Stomach (tissue), 4 donors: ENCODE measurements at regions not wholly inside any gene's neighbourhood (a gene's known extent, or its start where the extent isn't known, plus 50 kb on each side); places are given as distances from the start of the nearest gene placed in this dataset.

Source experiments
- CTCF ChIP-seq, 7 experiments: fragments of 450-650 bp in 4 of 7; fragments of 200-600 bp in 3 of 7; sonication (generic) in 3 of 7; IDR thresholded peaks; one replicate each; pipeline ENCODE4 v1.5.1; 2016 to 2019; ENCODE audit warnings: antibody characterized with exemption in 7 of 7, control low read depth in 2 of 7, mild to moderate bottlenecking in 1 of 7
- POLR2AphosphoS5 ChIP-seq, 3 donors: sonication (generic); formaldehyde crosslinking; IDR thresholded peaks; one replicate each; pipeline ENCODE4 v1.6.1; 2016; ENCODE audit warnings: antibody characterized with exemption in 3 of 3

- TF ChIP-seq POLR2AphosphoS5 (IDR thresholded peaks at IDR 0.05) (no peak), CTCF (IDR thresholded peaks at IDR 0.05) (no peak)
Measured at GRCh38 chr2:16182841-16183240, 242.5 kb downstream of the MYCN start.
